ENCODE measurements at regions not wholly inside any gene's neighbourhood (a gene's known extent, or its start where the extent isn't known, plus 50 kb on each side); places are given as distances from the start of the nearest gene placed in this dataset.
A peak's percentile ranks its signal among the peaks of the same experiment; 100 is the strongest.

- no peaks in the 10 kb centered on the region for H4K20me1 ChIP-seq (ENCODE audit: control insufficient read depth, extremely low read depth, insufficient read depth, low read length)
- H3K27me3 ChIP-seq (ENCODE audit: control insufficient read depth, extremely low read depth, insufficient read depth, low read length): no peaks in the 10 kb centered on the region
- no peak overlapping the region for H3K4me2 ChIP-seq (ENCODE audit: control insufficient read depth, extremely low read depth, insufficient read depth, low read depth, low read length)
- H3K9ac ChIP-seq (ENCODE audit: control insufficient read depth, extremely low read depth, insufficient read depth, low read length): no peak overlapping the region
- TF ChIP-seq EZH2 (IDR thresholded peaks at IDR 0.05; ENCODE audit: low read length) (no peak), CTCF (optimal IDR thresholded peaks at IDR 0.05 in 1 of 3, IDR thresholded peaks at IDR 0.05 in 1 of 3, conservative IDR thresholded peaks at IDR 0.05 in 1 of 3; ENCODE audit: extremely low read depth in 1 of 3, insufficient read depth in 2 of 3, low read length in 3 of 3) (no peak)
- no peak overlapping the region for H3K27ac ChIP-seq (ENCODE audit: control insufficient read depth, insufficient read depth, low read length)
- no peaks in the 10 kb centered on the region for H3K9me3 ChIP-seq (ENCODE audit: control insufficient read depth, low read depth, low read length)
- H3K4me3 ChIP-seq (ENCODE audit: control insufficient read depth in 2 of 3, extremely low read depth in 1 of 3, insufficient read depth in 2 of 3, low read depth in 1 of 3, low read length in 3 of 3): no peak overlapping the region
- H3K36me3 ChIP-seq (ENCODE audit: control insufficient read depth in 2 of 2, extremely low read depth in 1 of 2, insufficient read depth in 2 of 2, low read length in 2 of 2): no peaks in the 10 kb centered on the region
- no peaks in the 10 kb centered on the region for H3K9me1 ChIP-seq (ENCODE audit: control insufficient read depth, extremely low read depth, insufficient read depth, low read length)
- no peak overlapping the region for H2AFZ ChIP-seq (ENCODE audit: control insufficient read depth, low read length)
- H3K79me2 ChIP-seq (ENCODE audit: control insufficient read depth, insufficient read depth, low read length): no peaks in the 10 kb centered on the region
- FAIRE-seq (no peak), DNase-seq (ENCODE audit: low read depth, low spot score) (no peak)
- H3K4me1 ChIP-seq (ENCODE audit: control insufficient read depth, extremely low read depth, insufficient read depth, low read length): no peaks in the 10 kb centered on the region
- dilution Hi-C loops (cut with MboI; ENCODE audit: extremely low pct_ligation_motif_present, low sequenced_read_pairs): no loop called here
Observed at GRCh38 chr7:32399311-32399710, 90.9 kb downstream of the LSM5 start.

DNA sequence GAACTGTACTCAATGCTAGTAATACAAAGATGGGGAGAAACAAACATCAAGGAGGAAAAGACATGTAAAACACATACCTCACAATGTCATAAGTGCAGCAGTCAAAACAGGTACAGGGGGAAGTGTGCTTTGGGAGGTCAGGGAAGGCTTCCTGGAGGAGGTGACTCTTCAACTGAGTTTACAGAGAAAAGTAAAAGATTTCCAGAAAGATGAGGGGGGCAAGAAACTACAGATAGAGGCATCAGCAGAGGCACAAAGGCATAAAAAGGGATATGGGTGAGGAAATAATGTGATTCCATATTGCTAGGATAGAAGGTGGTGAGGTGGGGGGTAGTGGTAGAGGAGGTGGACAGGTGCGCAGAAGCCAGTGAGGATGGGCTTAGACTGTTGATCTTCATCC, 95.0 kb downstream of the LSM5 start:
- Histone ChIP-seq H3K4me1 (ENCODE audit: control insufficient read depth, extremely low read depth, insufficient read depth, low read length) (no peaks in the 10 kb centered on the region), H3K9me3 (ENCODE audit: control insufficient read depth, low read depth, low read length) (no peaks in the 10 kb centered on the region), H3K27ac (ENCODE audit: control insufficient read depth, insufficient read depth, low read length) (no peak overlapping the region), H3K4me2 (ENCODE audit: control insufficient read depth, extremely low read depth, insufficient read depth, low read depth, low read length) (no peak overlapping the region), H3K9me1 (ENCODE audit: control insufficient read depth, extremely low read depth, insufficient read depth, low read length) (no peaks in the 10 kb centered on the region), H3K36me3 (ENCODE audit: control insufficient read depth in 2 of 2, extremely low read depth in 1 of 2, insufficient read depth in 2 of 2, low read length in 2 of 2) (no peaks in the 10 kb centered on the region), H3K4me3 (ENCODE audit: control insufficient read depth in 2 of 3, extremely low read depth in 1 of 3, insufficient read depth in 2 of 3, low read depth in 1 of 3, low read length in 3 of 3) (no peak overlapping the region), H2AFZ (ENCODE audit: control insufficient read depth, low read length) (no peak overlapping the region), H3K27me3 (ENCODE audit: control insufficient read depth, extremely low read depth, insufficient read depth, low read length) (no peaks in the 10 kb centered on the region), H3K79me2 (ENCODE audit: control insufficient read depth, insufficient read depth, low read length) (no peaks in the 10 kb centered on the region), H4K20me1 (ENCODE audit: control insufficient read depth, extremely low read depth, insufficient read depth, low read length) (no peaks in the 10 kb centered on the region), H3K9ac (ENCODE audit: control insufficient read depth, extremely low read depth, insufficient read depth, low read length) (no peak overlapping the region)
- DNase-seq (ENCODE audit: low read depth, low spot score) (no peak), FAIRE-seq (peak; percentile 5)
- TF ChIP-seq EZH2 (IDR thresholded peaks at IDR 0.05; ENCODE audit: low read length): no peak
- dilution Hi-C loops (cut with MboI; ENCODE audit: extremely low pct_ligation_motif_present, low sequenced_read_pairs): no loop called here

DNA sequence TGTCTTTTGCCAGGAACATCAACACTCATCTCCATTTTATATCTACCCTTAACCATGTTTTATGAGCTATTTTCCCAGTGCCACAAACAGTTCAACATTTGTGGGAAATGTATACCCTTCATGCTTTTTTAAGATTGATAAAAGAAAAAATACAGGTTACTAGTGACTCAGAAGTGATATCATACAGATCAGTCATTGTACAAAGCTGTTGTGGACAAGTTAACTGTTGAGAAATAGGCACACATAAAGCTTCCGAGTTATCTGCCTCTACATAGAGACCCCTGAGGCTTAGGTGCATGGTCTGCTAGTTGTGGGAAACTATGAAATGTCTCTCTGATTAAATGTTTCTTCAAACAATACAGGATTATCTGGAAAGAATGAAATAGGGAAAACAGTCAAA, 96.3 kb downstream of the LSM5 start:
- no peak for FAIRE-seq
- dilution Hi-C loops (cut with MboI; ENCODE audit: extremely low pct_ligation_motif_present, low sequenced_read_pairs): no loop called here

More for the DNA sequence above, 96.3 kb downstream of the LSM5 start:
- H3K27ac ChIP-seq (ENCODE audit: control insufficient read depth, insufficient read depth, low read length): no peak overlapping the region
- H3K79me2 ChIP-seq (ENCODE audit: control insufficient read depth, insufficient read depth, low read length): no peaks in the 10 kb centered on the region
- no peaks in the 10 kb centered on the region for H3K9me3 ChIP-seq (ENCODE audit: control insufficient read depth, low read depth, low read length)
- H3K9me1 ChIP-seq (ENCODE audit: control insufficient read depth, extremely low read depth, insufficient read depth, low read length): no peaks in the 10 kb centered on the region
- H3K4me2 ChIP-seq (ENCODE audit: control insufficient read depth, extremely low read depth, insufficient read depth, low read depth, low read length): no peak overlapping the region
- H3K4me3 ChIP-seq (ENCODE audit: control insufficient read depth in 2 of 3, extremely low read depth in 1 of 3, insufficient read depth in 2 of 3, low read depth in 1 of 3, low read length in 3 of 3): no peak overlapping the region
- no peaks in the 10 kb centered on the region for H3K4me1 ChIP-seq (ENCODE audit: control insufficient read depth, extremely low read depth, insufficient read depth, low read length)
- DNase-seq (ENCODE audit: low read depth, low spot score): no peak
- TF ChIP-seq EZH2 (IDR thresholded peaks at IDR 0.05; ENCODE audit: low read length): no peak
- H3K27me3 ChIP-seq (ENCODE audit: control insufficient read depth, extremely low read depth, insufficient read depth, low read length): no peaks in the 10 kb centered on the region
- no peak overlapping the region for H3K9ac ChIP-seq (ENCODE audit: control insufficient read depth, extremely low read depth, insufficient read depth, low read length)
- H4K20me1 ChIP-seq (ENCODE audit: control insufficient read depth, extremely low read depth, insufficient read depth, low read length): no peaks in the 10 kb centered on the region
- H2AFZ ChIP-seq (ENCODE audit: control insufficient read depth, low read length): no peak overlapping the region
- H3K36me3 ChIP-seq (ENCODE audit: control insufficient read depth in 2 of 2, extremely low read depth in 1 of 2, insufficient read depth in 2 of 2, low read length in 2 of 2): no peaks in the 10 kb centered on the region
